IPS-NIHi7 (cell line): ENCODE measurements at regions not wholly inside any gene's neighbourhood (a gene's known extent, or its start where the extent isn't known, plus 50 kb on each side); places are given as distances from the start of the nearest gene placed in this dataset.
A peak's percentile ranks its signal among the peaks of the same experiment; 100 is the strongest.

Source experiments
- DNase-seq: peaks from one replicate; pipeline ENCODE4 v3.0.0; 2012; ENCODE audit warnings: mixed read lengths; ENCODE audit errors: extremely low spot score

- DNase-seq: no peak
Observed at GRCh38 chr5:145708169-145708568, 127.0 kb downstream of the PRELID2 start.

GRCh38 chr5:145704724-145705123 is 130.4 kb downstream of the PRELID2 start:
- no peak for DNase-seq

GRCh38 chr5:145703856-145704255 is 131.3 kb downstream of the PRELID2 start:
- no peak for DNase-seq

- no peak for DNase-seq
Observed at GRCh38 chr5:145701404-145701803, 133.7 kb downstream of the PRELID2 start.

- no peak for DNase-seq
Observed at GRCh38 chr5:145699846-145700245, 135.3 kb downstream of the PRELID2 start.

- DNase-seq: peak; percentile 58
Observed at GRCh38 chr5:145697251-145697990, 137.7 kb downstream of the PRELID2 start.

GRCh38 chr5:145689235-145689634 is 145.9 kb downstream of the PRELID2 start:
- no peak for DNase-seq

GRCh38 chr5:145687943-145688342 is 147.2 kb downstream of the PRELID2 start:
- no peak for DNase-seq

- DNase-seq: no peak
Observed at GRCh38 chr5:145685417-145685816, 149.7 kb downstream of the PRELID2 start.

GRCh38 chr5:145683431-145683830 is 151.7 kb downstream of the PRELID2 start:
- no peak for DNase-seq

- no peak for DNase-seq
Observed at GRCh38 chr5:145682197-145682899, 152.8 kb downstream of the PRELID2 start.

- DNase-seq: peak; percentile 70
Observed at GRCh38 chr5:145681686-145682085, 153.5 kb downstream of the PRELID2 start.

- DNase-seq: no peak
Observed at GRCh38 chr5:145681216-145681615, 153.9 kb downstream of the PRELID2 start.

- DNase-seq: no peak
Observed at GRCh38 chr5:145680767-145681166, 154.4 kb downstream of the PRELID2 start.

GRCh38 chr5:145680169-145680568 is 155.0 kb downstream of the PRELID2 start:
- DNase-seq: peak; percentile 63

- no peak for DNase-seq
Observed at GRCh38 chr5:145678255-145678654, 156.9 kb downstream of the PRELID2 start.

GRCh38 chr5:145673786-145674185 is 161.4 kb downstream of the PRELID2 start:
- no peak for DNase-seq

GRCh38 chr5:145668714-145669113 is 166.4 kb downstream of the PRELID2 start:
- no peak for DNase-seq

- no peak for DNase-seq
Observed at GRCh38 chr5:145667742-145668141, 167.4 kb downstream of the PRELID2 start.

GRCh38 chr5:145666591-145666990 is 168.6 kb downstream of the PRELID2 start:
- no peak for DNase-seq

- DNase-seq: no peak
Observed at GRCh38 chr5:145661737-145662485, 173.2 kb downstream of the PRELID2 start.

GRCh38 chr5:145660897-145661640 is 174.1 kb downstream of the PRELID2 start:
- no peak for DNase-seq
